Lower leg skin (tissue), 4 donors: ENCODE measurements at regions not wholly inside any gene's neighbourhood (a gene's known extent, or its start where the extent isn't known, plus 50 kb on each side); places are given as distances from the start of the nearest gene placed in this dataset.

Source experiments
- DNase-seq, 2 donors: peaks; one replicate each; pipeline ENCODE4 v3.0.0-alpha.2; 2019; ENCODE audit warnings: low spot score in 2 of 2
- H3K4me3 ChIP-seq: fragments of 200-600 bp; sonication (generic); 2 replicates; pipeline ENCODE4 v1.5.1; 2017; ENCODE audit warnings: mild to moderate bottlenecking, low read depth; ENCODE audit not compliant: poor library complexity, severe bottlenecking
- POLR2A ChIP-seq, 2 donors: fragments of 450-650 bp; IDR thresholded peaks; one replicate each; pipeline ENCODE4 v1.6.1; 2016 to 2017; ENCODE audit warnings: antibody characterized with exemption in 2 of 2, mild to moderate bottlenecking in 1 of 2, moderate library complexity in 1 of 2
- WGBS, 2 donors: methylation state at CpG; one replicate each; pipeline ENCODE4 v1.1.5; 2018; 5-methylcytosine and 5-hydroxymethylcytosine counted together
- intact Hi-C: fragments of 100-400 bp; cut with DNase I; formaldehyde crosslinking; loops from one replicate; pipeline ENCODE4 v1.15.0; 2023; ENCODE audit warnings: low total_unique reads
- TF ChIP-seq, protein P1 (sequence below), 3 donors: fragments of 450-650 bp; IDR thresholded peaks; one replicate each; pipeline ENCODE4 v1.5.1; 2016; ENCODE audit warnings: antibody characterized with exemption in 3 of 3, mild to moderate bottlenecking in 3 of 3, moderate library complexity in 2 of 3

DNA sequence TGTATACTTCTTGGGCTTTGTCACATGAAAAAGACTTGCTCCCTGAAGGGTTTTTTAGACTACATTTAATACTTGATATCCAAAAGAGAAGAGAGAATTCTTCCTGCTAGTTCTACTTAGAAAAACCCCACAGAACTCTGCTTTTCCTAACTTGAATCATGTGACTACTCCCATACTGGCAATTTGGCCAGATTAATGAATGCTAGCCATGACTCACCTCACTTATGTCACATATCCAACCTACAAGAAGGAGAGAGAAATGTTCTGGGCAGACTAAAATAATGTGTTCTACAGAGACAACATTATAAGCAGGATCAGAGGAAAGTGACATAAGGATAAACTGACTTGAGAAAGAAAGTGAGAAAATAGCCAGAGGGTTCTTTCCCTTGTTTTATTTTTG is 249.3 kb upstream of the GULP1 start:
- TF ChIP-seq, protein P1, sequence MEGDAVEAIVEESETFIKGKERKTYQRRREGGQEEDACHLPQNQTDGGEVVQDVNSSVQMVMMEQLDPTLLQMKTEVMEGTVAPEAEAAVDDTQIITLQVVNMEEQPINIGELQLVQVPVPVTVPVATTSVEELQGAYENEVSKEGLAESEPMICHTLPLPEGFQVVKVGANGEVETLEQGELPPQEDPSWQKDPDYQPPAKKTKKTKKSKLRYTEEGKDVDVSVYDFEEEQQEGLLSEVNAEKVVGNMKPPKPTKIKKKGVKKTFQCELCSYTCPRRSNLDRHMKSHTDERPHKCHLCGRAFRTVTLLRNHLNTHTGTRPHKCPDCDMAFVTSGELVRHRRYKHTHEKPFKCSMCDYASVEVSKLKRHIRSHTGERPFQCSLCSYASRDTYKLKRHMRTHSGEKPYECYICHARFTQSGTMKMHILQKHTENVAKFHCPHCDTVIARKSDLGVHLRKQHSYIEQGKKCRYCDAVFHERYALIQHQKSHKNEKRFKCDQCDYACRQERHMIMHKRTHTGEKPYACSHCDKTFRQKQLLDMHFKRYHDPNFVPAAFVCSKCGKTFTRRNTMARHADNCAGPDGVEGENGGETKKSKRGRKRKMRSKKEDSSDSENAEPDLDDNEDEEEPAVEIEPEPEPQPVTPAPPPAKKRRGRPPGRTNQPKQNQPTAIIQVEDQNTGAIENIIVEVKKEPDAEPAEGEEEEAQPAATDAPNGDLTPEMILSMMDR (IDR thresholded peaks at IDR 0.05), result no peak
- TF ChIP-seq POLR2A (IDR thresholded peaks at IDR 0.05), result no peak
- intact Hi-C loops, result no loop called here
- no peak for DNase-seq
- no peak overlapping the region for H3K4me3 ChIP-seq

DNA sequence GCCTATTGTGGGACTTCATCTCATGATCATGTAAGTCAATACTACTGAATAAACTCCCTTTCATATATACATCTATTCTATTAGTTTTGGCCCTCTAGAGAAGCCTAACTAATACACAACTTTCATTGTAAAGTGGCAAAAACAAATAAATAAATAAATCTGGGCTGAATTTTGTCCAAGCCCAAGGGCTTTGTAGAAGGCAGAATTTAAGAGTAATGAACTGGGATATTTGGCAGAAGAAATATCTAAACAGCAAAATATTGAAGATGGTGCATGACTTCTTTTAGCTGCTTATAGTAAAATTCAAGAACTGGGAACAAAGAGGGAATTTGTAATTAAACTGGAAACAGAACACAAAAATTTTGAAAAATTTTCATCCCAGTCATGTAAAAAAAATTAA is 246.7 kb upstream of the GULP1 start:
- intact Hi-C loops, result no loop called here
- H3K4me3 ChIP-seq, result no peak overlapping the region
- DNase-seq, result no peak
- TF ChIP-seq, protein P1 (IDR thresholded peaks at IDR 0.05), result no peak
- TF ChIP-seq POLR2A (IDR thresholded peaks at IDR 0.05), result no peak

DNA sequence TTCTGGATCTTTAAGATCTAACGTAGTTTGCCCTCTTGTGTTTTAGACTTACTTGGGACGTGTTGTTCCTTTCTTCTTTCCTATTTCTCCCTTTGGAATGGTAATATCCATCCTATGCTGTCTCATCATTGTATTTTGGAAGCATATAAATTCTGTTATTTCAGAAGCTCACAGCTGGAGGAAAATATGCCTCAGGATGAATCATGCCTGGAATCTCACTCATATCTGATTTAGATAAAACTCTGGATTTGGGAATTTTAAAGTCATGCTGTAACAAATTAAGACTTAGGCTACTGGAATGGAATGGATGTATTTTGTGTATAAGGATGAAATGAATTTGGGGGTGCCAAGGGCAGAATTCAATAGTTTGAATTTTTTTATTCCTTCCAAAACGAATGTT is 245.2 kb upstream of the GULP1 start:
- 75 to 76% methylated on average over 3 of the region's 3 CpGs for WGBS, 2 donors
- DNase-seq, result no peak
- no peak overlapping the region for H3K4me3 ChIP-seq
- intact Hi-C loops, result no loop called here
- TF ChIP-seq, protein P1 (IDR thresholded peaks at IDR 0.05), result no peak
- TF ChIP-seq POLR2A (IDR thresholded peaks at IDR 0.05), result no peak

DNA sequence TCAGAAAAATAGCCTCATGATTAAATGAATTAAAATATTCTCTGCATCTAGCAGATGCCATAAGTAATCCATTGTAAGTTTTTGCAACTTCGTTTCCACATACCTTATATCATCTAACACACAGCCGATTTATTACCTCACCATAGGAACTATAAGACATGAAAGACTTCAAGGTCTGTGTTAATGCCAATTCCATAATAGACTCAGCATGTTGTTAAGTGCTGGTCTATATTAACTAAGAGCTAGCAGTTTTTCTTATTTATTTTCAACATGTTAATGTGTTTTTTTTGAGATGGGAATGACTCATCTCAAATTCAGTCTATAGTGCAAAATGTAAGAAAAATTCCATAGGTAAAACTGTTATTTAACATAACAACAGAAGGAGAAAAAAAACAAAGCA is 243.9 kb upstream of the GULP1 start:
- no peak for DNase-seq
- TF ChIP-seq POLR2A (IDR thresholded peaks at IDR 0.05), result no peak
- TF ChIP-seq, protein P1 (IDR thresholded peaks at IDR 0.05), result no peak
- no peak overlapping the region for H3K4me3 ChIP-seq
- WGBS, 2 donors, result 69 to 71% methylated on average over 2 of the region's 2 CpGs
- intact Hi-C loops, result no loop called here

DNA sequence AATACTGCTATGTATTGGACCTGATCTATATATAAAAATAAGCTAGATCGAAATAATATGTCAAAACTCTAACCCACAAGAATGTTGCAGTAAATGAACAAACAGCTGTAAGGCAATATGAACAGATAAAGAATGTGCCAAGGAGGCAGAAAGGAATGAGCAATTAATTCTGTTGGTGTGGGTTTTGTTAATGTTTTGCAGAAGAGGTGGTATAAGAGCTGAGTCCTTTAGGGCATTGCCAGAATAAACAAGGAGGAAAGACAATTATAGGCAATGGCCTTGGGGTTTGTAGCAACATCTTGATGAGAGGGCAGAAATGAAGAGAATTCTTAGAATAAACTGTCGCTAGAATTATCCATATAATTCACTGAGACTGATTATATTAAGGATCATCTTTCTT is 240.9 kb upstream of the GULP1 start:
- TF ChIP-seq POLR2A (IDR thresholded peaks at IDR 0.05), result no peak
- TF ChIP-seq, protein P1 (IDR thresholded peaks at IDR 0.05), result no peak
- WGBS, 2 donors, result 59 to 60% methylated on average over 2 of the region's 2 CpGs
- intact Hi-C loops, result no loop called here
- no peak for DNase-seq
- no peak overlapping the region for H3K4me3 ChIP-seq

DNA sequence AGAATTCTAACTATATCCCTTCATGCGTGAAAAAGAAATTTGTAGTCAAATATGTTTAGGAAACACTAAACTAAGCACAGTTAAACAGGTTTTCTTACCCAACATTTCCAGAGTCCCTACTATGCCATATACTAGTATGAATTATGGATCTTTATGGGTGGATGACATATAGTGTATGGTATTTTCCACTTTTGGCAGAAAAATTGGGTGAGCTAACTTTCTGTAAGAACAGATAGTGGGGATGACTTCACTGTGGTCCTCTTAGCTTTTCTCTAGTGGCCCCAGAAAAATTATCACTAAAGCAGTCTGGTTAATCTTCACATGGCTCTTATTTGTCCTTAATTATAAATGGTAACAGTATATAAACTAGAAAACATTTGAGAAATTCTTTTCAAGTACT is 240.0 kb upstream of the GULP1 start:
- DNase-seq, result no peak
- TF ChIP-seq, protein P1 (IDR thresholded peaks at IDR 0.05), result no peak
- no peak for TF ChIP-seq POLR2A (IDR thresholded peaks at IDR 0.05)
- H3K4me3 ChIP-seq, result no peak overlapping the region
- 93 to 98% methylated on average over 1 of the region's 1 CpG for WGBS, 2 donors
- intact Hi-C loops, result no loop called here
